ENCODE measurements at regions not wholly inside any gene's neighbourhood (a gene's known extent, or its start where the extent isn't known, plus 50 kb on each side); places are given as distances from the start of the nearest gene placed in this dataset.

DNA sequence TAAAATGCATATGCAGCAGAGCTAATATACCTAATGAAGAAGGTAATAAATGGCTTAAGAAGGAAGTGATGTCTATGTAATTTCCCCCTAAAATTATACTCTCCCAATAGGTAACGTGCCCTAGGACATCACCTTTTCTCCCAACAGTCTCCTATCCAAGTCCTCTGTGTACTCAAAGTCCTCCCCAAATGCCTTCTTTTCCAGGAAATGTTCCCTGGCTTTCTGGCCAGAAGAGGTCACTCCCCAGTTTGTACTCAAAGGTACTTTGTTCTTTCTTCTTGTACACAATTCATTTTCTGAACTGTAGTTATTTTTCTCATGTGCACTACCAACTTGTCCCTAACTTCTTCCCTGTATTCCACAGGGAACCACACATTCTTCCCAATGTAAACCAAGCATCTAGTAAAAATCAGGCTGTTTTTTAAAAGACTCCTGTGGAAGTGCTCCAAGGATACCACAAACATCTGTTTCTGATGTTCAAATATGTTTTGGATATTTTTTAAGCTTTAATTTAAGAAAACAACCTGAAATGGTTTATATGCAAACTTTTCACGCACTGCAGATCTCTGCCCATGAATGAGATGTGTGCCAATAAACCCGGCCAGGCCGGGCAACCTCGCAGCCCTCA is 262.3 kb upstream of the KLF14 start:
- DNase-seq (ENCODE audit: low read depth): no peak

DNA sequence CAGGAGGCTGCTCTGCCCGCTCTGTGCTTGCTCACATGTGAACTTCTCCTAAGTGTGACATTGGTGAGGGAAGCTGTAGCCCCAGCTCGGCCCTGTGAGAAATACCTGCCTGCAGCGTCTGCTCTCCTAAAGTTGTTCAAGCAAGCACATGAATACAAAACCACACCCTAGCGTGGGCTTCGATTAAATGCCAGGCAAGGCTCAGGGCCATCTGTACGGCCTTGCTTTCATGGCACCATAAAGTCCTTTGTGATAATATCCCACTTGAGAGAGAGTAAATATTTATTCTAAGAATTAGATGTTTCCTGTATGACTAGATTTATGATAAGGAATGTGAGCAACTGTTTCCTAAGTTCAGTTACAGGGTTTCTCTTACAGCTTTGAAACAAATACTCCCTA is 262.8 kb upstream of the KLF14 start:
- DNase-seq (ENCODE audit: low read depth): peak; percentile 73

DNA sequence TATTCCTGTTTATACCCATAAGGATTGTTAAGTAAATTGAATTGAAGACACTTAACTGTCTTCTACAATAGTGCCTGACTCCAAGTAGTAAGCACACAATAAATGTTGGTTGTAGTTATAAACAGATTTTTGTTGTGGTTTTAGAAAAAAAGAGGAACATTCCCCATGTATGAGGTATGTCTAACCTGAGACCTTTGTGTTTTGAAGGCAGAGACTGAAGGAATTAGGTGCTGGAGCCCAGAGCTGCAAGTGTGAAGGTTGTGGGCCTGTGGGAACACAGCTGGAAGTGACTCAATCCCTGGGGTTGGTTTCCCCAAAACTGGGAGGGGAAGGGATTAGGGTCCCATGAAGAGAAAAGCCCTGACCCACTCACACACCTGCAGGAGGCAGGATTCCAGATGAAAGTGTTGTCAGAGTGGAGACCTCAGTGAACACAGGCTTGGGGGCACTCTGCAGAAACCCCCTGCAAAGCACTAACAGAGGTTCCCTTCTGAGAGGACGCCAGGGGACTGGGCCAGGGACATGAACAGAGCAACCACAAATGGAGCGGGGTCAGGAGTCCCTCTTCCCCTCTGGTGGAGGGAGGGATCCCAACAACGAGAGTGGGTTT is 265.1 kb upstream of the KLF14 start:
- DNase-seq (ENCODE audit: low read depth): peak; percentile 82

DNA sequence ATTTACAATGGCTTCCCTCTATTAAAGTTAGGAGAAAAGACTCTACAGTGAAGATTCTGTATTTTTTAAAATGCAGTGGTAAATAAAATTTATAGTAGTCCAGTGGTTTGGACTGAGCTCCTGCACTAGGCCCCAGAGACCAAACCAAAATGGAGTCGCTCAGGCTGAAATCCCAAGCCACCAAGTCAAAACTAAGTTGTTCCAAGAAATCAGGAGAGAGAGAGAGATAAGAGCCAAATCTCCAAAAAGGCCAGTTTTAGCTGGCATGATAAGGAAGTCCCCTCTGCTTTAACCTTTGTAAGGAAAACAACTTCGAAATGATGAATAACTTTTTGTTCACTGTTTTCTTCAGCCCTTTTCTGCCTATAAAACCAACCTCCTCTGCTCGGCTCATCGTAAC is 265.9 kb upstream of the KLF14 start:
- DNase-seq (ENCODE audit: low read depth): no peak

DNA sequence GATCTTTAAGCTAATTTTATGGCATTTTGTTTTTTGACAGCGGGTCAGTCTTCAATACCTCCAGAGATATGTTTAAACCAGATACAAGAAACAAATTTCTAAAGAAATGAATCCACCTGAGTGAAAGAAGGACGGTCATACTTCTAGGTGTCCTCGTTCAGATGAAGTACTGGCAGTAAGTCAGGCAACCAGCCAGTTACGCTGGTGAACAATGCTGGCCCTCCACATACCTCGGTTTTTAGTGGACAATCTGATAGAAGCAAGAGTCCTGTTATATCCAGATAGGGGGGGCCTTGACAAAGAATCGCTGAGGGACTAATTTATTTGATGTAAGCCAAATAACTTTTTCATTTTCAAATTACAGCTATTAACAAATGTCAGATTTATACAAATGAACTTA is 266.4 kb upstream of the KLF14 start:
- no peak for DNase-seq (ENCODE audit: low read depth)

DNA sequence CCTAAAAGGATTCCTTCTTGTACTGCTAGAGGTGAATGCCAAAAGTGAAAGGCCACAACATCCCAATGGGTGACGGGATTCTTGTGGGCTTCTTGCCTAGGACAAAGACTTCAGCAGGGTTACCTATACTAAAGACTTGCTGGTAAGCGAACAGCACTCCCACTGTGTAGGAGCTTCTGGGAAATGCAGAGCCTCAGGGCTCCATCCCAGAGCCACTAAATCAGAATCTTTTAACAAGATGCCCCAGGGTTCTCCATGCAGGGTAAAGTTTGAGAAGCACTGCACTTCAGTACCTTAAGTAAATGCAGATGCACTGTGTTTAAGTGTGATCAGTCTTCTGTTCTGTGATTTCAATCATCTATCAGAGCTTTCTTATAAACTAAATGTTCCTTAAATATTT is 266.9 kb upstream of the KLF14 start:
- DNase-seq (ENCODE audit: low read depth): no peak

DNA sequence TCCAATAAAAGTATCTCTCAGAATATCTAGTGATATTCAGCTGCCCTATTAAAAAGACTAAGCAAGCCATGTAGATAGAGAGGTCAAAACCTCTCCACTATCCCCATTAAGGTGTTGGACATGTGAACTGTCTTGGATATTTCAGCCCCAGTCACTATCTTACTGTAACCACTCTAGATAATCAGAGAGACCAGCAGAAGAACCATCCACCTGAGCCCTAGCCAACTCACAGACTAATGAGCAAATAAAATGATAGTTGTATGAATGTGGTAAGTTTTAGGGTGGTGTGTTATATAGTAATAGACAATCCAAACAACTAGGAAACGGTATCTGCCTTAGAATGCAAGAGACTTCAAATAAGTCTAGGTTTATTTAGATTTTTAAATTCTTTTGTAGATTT is 268.6 kb upstream of the KLF14 start:
- no peak for DNase-seq (ENCODE audit: low read depth)

DNA sequence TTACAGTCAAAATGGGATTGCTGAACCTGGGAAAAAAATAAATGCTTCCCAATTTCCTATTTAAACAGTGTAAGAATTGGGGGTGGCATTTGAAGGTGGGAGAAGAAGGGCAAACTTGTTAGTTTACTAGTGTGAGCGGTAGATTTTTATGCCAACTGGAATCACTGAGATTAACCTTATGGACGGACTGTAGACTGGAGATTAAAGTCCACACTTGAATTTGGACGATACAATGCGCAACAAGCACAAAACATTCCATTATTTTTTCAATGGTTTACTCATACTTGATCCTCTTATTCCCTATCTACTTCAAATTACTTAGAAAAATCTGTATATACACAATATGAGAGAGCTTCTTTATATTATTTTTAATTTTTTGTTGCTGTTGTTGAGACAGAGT is 269.6 kb upstream of the KLF14 start:
- DNase-seq (ENCODE audit: low read depth): no peak

DNA sequence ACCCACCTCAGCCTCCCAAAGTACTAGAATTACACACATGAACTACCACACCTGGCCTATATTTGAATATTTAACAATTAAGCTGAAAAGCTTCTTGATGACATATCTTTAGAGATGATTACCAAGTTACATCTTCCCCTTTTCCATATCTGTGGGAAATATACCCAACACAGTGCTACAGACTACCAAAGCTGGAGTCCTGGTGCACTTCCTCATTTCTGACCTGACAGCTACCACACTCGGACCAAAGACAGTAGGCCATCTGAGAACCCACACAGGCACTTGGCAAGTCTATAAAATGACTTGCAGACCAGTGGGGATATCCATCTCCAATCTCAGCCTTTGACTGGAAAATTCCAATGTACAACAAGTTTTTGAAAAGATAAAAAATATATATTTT is 270.4 kb upstream of the KLF14 start:
- DNase-seq (ENCODE audit: low read depth): no peak

DNA sequence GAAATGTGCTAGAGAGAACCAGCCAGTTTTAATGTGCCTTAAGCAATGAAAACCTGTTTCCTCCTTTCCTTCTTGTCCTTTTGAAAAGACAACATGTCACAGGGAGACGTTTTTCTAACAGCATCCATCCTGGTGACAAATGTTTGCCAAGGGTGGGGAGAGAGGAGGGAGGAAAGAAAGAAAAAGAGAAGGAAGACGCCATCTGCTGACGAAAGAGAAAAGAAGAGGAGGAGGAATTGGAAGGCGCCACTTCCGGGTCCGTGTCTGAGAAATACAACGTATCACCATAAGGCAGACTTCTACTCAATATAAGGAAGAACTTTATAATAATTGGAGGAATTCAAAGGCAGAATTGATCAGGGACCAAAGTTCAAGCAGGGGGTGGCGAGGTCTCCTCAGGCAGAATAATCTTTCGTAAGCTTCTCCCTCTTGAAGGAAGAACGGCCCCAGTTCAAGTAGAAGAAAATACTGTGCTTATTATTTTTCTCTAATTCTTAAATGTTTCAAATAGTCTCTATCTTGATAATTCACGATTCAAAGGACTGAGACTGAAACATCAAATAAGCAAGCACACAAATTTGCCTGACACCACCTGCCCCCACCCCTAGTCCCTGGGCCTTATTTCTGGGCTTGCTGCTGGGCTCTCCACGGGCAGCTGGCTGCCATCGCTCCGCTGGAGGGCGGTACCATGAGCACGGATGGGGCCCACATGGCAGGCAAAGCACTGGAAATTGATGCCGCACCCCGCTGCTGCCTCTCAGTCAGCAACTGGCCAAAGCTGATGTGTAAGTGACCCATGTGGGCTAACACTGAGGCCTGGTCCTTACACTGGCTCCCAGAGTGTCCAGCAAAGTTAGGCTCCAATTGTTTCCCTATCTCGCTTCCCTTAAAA is 273.7 kb upstream of the KLF14 start:
- DNase-seq (ENCODE audit: low read depth): peak; percentile 75

DNA sequence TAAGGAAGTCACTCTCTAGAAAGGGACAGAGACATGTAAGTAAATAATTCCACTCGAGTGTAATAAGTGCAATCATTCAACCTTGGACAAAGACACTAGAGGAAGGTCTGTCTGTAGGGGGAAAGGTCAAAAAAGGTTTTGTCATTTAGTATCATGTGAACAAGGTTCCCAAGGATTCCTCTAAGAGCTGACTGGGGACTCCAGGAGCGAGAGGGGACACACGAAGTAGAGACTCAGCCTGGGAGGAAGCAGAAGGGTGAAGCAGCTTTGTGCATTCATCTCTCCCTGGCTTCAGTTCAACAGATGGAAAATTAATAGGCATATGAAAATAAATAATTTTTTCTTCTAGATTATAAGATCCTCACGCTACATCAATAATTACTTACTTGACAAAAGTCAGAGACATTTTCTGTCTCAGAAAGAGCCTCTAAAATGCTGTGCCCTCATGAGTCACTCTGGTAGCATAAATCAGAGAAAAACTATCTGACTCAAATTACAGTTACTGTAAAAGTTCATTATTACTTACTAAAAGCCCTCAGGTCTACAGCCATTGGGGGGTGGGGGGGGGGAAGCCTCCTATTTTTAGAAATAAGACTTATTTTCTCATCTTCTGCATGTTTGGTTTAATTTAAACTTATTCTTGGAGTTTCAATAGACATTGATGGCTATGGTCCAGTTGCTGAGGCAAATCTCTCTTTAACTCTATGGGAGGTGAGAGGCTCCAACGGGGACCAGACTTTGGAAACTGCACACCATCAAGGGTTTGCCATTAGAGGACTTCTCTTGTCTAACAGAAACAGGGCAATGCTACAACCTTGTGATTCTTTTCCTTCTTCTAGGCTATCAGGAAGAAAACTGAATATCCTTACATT is 275.1 kb upstream of the KLF14 start:
- DNase-seq (ENCODE audit: low read depth): peak; percentile 52

DNA sequence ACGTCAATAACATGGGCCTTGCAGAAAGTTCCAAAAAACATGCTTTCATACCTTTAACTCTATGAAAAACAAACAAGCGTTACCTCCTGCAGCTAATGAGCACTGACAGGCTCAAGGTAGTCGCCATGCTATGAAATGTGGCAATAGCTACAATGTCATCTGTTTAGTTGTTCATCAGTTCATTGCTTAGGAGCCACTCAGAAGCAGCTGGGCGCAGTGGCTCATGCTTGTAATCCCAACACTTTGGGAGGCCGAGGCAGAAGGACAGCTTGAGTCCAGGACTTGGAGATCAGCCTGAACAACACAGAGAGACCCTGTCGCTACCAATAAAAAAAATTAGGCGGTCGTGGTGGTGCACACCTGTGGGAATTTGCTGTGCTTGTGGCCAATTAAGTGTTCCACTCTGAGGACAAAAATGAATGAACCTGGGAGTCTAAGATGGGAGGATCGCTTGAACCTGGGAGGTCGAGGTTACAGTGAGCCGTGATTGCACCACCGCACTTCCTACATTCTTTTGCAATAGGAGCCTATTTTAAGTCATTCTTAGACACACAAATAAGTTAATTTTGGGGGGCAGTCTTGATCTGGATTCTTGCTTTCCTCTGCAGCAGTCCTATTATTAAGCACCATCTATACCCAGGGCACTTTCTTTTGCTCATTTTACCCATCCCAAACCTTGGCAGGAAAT is 276.2 kb upstream of the KLF14 start:
- DNase-seq (ENCODE audit: low read depth): no peak

DNA sequence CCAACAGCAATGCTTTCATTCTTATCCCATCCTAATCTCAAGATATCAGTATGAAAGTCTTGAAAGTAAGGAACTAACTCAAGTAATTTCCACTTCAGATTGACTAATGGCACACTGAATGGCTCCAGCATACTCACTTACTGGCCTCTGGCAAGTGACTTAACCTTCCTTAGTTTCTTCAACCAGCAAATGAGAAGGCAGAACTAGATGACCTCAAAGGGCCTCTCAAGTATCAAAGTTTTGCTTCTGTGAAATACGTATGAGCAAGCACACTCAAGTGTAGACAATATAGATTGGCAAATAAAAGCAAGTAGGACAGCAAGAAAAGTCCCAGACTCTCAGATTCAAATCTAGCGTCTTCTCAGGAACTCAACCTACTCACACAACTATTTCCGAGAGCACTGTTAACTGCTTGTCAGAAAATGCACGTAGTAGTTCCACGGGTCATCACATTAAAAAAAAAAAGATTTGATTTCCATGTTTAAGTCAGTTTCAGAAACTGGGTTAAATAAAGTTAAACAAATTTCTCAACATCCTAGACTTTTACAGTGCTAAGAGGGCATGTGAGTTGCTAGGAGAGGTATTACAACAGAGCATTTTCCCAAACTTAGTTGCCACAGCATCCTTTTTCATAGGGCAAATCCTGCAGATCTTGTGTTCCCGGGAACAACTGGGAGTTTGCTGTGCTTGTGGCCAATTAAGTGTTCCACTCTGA is 276.9 kb upstream of the KLF14 start:
- peak; percentile 75 for DNase-seq (ENCODE audit: low read depth)

DNA sequence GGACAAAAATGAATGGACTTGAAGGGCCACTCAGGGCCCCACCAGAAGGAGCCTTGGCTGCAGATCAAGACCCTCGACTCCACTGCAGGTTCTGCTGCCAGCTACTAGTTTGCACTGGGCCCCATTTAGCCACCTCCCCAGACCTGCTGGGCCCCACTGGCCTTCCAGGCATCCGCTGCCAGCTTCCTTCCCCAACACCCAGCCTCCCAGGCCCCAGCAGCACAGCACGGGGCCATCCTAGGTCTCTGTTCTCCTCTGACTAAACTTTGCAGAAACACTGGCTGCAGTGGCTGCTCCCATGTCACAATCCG is 277.4 kb upstream of the KLF14 start:
- DNase-seq (ENCODE audit: low read depth): no peak

DNA sequence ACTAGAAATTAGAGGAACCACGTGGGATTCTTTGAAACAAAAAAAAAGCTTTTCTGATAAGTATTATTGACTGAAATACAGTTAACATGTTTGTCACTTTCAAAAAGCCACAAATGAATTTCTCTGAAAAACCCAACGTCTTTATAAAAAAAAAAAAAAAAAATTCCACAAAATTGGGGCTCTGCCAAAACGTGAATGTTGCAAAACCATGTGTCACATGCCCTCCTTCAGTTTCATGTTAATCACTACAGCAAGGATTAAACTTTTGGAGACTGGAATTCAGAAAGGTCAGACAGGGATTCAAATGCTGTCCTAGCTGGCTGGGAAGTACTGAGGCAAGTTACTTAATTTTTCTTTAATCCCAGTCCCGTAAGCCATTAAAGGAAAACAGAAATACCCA is 278.0 kb upstream of the KLF14 start:
- DNase-seq (ENCODE audit: low read depth): peak; percentile 93

DNA sequence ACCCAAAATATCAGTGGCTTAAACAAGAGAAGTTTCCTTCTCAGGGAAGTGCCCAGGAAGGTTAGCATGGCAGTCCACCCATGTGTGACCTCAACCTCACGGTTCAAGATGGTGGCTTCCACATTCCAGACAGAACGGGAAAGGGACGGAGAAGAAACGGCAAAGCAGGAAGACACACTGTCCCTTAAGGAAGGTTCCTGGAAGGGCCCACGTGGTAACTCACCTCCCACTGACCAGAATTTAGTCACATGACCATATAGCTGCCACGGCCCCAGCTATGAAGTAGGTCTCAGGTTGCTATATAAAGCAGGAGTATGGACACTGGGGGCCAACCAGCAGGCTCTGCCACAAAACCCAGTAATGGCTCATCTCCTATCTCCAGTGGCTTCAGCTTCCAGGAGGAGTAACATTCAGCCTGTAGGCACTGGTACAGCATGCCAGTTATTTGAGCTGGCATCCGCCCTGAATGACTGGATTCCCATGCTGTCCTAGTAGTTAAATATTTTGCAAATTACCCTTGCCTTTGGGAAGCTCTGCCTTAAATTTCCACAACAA is 278.5 kb upstream of the KLF14 start:
- no peak for DNase-seq (ENCODE audit: low read depth)

DNA sequence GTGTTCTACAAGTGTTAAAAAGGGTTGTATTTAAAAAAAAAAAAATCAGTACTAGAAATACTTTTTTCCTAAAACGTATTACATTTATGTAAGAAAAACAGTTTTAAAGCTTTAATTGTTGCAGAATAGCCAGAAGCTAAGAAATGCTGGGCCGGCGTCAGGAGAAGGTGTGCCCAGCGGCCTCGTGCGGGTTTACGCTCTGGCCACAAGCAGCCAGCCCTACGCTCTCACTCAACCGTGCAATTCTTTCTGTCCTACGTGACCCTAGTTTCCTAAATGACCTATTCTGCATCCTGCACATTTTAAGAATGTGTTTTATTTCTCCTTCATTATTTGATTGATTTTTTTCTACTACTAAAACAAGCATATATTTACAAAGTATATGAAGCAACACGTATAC is 279.7 kb upstream of the KLF14 start:
- DNase-seq (ENCODE audit: low read depth): no peak

DNA sequence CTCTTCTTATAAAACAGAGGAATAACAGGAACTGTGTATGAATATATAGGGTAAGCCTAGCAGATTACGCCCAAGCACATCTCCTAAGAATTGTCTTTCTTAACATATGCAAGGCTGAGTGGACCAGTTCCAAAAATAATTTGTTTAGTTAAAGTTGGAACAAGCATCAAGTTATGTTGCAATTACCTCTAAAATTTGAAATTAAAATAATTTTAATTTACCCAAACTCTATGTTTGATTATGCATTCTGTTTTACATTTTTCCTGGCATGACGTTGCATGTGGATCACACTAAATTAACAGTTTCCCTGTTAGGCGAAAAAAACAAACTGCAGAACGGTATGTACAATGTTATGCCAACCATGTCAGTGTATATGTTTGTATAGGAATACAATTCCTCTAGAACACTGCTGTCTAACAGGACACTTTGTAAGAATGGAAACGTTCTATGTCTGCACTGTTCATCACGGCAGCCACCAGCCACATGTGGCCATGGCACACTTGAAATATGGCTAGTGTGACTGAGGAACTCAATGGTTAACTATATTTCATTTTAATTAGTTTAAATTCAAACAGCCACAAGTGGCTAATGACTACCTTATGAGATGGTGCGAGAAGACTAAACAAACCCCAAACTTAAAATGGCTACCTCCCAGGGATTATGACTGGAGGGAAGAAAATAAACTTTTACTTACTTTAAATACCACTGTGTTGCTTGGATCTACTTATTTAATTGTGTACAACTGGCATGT is 281.1 kb upstream of the KLF14 start:
- DNase-seq (ENCODE audit: low read depth): no peak

DNA sequence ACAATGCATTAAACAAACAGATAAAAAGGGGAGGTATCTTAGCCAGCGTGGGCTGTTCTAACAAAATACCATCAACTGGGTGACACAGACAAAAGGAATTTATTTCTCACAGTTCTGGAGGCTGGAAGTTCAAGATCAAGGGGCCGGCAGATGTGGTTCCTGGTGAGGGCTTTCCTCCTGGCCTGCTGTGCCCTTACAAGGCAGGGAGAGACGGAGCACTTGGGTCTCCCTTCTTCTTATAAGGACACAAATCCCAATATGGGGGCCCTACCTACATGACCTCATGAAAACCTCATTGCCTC is 281.6 kb upstream of the KLF14 start:
- DNase-seq (ENCODE audit: low read depth): peak; percentile 81

DNA sequence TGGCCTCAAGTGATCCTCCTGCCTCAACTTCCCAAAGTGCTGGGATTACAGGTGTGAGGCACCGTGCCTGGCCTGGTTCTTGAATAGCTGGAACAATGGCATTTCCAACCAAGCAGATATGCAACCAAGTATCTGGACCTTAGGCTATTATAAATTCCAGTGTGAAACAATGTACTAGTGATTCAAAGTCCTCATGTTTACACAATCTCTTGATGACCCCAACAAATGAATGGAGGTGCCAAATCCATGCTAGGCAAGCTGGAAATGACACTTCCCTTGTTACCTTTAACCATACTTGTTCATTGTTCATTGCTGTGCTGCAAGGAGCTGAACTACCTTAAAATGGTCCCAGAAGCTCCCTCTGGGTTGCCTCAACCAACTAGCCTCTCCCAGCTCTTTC is 282.2 kb upstream of the KLF14 start:
- DNase-seq (ENCODE audit: low read depth): no peak
